GM20000 (cell line): ENCODE measurements at regions not wholly inside any gene's neighbourhood (a gene's known extent, or its start where the extent isn't known, plus 50 kb on each side); places are given as distances from the start of the nearest gene placed in this dataset.

ENCODE experiments used
- DNase-seq: peaks from one replicate; pipeline ENCODE4 v3.0.0; 2012; ENCODE audit warnings: low spot score
- TF ChIP-seq, protein P1 (sequence below): IDR thresholded peaks from 2 replicates; pipeline ENCODE4 v1.5.1; 2012; ENCODE audit warnings: mild to moderate bottlenecking, control low read depth; ENCODE audit errors: extremely low read depth, missing control alignments

DNA sequence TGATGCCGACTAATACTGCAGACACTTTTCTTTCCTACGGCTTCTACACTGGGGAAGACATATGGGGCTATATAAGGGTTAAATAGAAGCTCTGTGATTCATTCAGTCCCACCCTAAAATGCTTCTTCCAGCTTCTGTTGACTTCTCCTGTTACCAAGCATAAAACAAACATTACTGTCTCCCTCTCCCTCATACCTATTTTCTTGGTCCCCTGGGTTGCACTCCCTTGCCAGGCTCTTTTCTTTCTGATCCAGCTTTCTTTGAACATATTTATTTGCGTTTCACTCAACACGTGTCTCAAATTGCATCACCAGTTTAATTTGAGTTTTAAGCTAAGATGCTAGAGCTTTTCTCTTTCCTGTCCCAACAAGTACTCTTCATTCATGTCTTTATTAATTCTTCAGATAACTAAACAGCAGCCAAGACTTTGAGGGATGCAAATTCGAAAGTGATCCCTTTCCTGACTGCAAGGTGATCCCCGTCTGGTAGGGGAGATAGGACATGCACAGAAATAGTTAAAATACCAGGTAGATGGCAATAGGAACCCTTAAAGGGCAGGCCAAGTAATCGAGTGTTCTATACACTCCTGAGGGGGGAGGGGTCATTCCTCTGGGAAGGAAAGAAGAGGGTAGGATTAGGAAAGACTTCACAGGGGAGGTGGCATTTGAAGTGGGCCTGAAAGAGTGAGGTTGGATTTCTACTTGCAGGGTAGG is 198.6 kb upstream of the BCL6 start:
- DNase-seq = no peak
- TF ChIP-seq, protein P1, sequence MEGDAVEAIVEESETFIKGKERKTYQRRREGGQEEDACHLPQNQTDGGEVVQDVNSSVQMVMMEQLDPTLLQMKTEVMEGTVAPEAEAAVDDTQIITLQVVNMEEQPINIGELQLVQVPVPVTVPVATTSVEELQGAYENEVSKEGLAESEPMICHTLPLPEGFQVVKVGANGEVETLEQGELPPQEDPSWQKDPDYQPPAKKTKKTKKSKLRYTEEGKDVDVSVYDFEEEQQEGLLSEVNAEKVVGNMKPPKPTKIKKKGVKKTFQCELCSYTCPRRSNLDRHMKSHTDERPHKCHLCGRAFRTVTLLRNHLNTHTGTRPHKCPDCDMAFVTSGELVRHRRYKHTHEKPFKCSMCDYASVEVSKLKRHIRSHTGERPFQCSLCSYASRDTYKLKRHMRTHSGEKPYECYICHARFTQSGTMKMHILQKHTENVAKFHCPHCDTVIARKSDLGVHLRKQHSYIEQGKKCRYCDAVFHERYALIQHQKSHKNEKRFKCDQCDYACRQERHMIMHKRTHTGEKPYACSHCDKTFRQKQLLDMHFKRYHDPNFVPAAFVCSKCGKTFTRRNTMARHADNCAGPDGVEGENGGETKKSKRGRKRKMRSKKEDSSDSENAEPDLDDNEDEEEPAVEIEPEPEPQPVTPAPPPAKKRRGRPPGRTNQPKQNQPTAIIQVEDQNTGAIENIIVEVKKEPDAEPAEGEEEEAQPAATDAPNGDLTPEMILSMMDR = no peak

DNA sequence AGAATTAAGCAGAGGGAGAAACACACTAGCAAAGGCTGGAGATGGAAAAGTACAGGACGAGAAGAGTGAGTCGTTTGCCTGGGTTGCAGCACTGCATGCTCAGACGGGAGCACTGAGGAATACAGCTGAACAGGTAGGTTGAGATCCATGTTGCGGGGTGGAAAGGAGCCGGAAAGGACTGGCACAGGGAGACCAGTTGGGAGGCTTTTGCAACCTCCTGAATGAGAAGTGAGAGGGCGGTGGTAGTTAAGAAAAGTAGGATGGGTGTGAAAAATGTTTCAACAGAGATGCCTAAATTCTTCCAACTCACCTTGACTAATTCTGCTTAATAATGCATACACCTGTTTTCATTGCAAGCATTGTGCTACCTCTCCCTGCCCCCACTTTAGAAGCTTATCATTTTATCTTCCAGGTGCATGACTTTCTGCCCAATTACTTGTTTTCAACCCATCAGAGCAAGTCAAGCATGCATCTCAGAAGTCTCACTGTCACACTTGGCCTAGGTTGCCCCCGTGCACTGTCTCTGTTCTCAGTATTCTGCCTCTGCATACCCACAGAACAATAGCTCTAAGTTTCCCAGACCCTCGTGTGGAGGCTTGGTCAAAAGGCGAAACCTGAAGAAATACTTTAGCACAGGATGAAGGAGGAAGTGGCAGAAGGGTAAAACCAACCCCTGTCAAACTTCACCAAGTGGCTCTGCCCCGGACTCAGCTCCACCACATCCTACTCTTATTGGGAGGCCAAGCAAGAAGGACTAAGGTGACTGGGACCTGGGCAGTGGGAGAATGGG is 199.3 kb upstream of the BCL6 start:
- no peak for DNase-seq
- TF ChIP-seq, protein P1 = no peak

DNA sequence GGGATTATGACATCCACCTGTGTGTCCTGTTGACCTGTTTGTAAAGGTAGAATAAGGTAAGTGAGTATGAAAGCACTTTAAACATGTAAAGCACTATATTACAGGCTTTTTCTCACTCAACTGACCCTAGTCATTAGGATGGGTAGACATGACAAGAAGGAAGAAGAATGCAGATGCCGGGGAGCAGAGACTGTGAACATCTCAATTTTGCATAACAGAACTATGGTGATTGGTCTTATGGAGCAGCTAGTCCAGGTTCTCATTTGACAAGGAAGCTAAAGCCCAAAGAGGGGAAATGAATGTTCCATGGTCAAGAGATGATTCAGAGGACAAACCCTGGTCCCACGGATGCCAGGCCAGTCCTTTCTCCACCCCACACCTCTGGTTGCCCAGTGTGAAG is 200.1 kb upstream of the BCL6 start:
- no peak for DNase-seq
- TF ChIP-seq, protein P1 = no peak

DNA sequence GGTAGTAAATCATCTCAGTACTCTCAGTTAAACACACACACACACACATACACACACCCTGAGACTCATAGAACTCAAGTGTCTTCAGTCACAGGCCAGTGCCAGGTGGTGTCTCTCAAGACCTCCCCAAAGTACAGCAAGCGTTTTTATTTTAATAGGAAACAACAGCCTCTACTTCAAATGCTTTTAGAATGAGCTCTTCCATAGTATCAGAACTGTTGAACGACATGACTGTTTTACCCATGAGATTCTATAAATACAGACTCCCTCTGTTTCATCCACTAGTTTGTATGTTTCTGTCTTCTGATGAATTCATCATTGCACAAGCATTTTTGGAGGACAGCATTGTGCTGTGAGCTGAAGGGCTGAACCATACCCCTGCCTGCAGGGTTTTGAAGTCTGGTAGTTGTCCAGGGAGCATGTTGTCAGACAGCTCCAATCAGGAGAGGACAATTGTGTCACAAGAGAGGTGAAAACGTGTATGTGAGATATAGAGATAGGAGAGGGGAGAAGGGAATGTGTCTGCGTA is 201.0 kb upstream of the BCL6 start:
- no peak for DNase-seq
- TF ChIP-seq, protein P1 = no peak

DNA sequence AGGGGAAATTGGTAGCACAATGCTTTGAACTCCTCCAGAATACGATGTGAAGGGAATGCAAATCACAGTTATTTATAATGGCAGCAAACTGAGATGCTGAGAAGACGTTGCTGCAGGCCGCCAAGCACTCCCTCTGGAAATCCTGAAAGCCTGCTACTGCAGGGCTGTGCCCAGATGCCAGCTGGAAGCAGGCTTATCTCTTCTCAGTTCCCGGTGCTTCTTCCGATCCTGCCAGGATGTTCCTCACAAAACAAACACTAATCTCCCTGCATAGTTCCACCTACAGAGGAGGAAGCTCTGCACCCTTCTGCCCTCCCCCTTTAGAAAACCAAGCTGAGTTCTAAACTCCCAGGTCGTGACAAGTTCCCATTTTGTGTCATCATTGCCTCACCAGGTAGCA is 201.7 kb upstream of the BCL6 start:
- TF ChIP-seq, protein P1 = no peak
- DNase-seq = no peak

DNA sequence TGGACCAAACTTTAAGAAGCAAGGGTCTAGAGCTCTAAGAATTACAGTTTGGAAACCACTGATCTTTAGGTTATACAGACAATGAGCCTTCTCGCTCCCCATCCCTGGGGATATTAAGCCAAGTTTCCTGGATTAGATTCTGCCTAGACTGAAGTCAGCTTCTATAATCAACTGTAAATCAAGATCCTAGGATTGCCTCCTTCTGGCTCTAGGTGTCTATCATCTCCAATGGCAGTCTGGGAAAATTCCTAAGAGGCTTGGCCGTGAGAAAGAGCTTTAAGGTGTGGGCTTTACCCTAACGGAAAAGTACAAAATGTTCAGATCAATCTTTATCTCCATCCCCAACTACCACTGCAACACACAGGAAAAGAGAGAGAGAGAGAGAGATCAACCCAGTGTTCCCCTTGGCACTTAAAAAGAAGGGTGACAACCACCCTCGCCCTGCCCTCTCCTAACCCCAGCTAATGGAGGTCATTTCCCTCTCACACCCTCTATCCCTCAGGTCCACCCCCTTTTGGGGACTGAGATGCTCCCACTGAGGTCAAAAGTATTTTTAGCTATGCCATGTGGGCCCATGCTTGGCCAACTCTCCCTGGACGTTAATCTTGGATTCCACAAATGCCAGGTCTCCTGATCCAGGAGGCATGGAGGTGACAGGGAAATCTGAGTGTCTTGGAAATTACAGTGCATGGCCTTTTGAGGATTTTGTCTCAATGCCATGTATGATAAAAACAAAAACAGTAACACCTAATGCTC is 202.8 kb upstream of the BCL6 start:
- DNase-seq = no peak
- TF ChIP-seq, protein P1 = no peak
